Gastroesophageal sphincter (tissue), 3 donors: ENCODE measurements at regions not wholly inside any gene's neighbourhood (a gene's known extent, or its start where the extent isn't known, plus 50 kb on each side); places are given as distances from the start of the nearest gene placed in this dataset.

Experiments
- POLR2A ChIP-seq, 2 donors: fragments of 450-650 bp; IDR thresholded peaks; one replicate each; pipeline ENCODE4 v1.6.1; 2017; ENCODE audit warnings: antibody characterized with exemption in 2 of 2, mild to moderate bottlenecking in 2 of 2, moderate library complexity in 1 of 2
- TF ChIP-seq, protein P1 (sequence below), 4 experiments: fragments of 200-600 bp in 2 of 4; fragments of 450-650 bp in 2 of 4; sonication (generic) in 1 of 4; IDR thresholded peaks; one replicate each; pipeline ENCODE4 v1.5.1; 2017 to 2019; ENCODE audit warnings: antibody characterized with exemption in 4 of 4, mild to moderate bottlenecking in 2 of 4, moderate library complexity in 2 of 4

DNA sequence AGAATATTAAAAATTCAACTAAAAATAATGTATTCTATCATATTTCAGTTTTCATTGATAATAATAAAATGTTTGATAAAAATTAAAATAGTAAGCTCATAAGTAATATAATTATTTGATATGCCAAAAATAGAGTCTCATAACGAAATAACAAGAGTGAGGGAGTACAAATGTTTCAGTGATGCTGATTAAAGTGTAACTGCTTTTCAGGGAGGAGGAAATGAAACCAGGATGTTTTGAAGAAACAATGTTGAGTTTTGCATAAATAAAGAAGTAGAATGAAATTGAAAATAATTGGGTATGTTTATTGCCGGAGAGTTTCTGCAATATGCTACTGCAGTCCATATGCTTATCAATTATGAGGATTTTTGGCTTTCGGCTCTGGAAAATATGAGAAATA, 1159.8 kb upstream of the ADGRL2 start:
- TF ChIP-seq, protein P1, sequence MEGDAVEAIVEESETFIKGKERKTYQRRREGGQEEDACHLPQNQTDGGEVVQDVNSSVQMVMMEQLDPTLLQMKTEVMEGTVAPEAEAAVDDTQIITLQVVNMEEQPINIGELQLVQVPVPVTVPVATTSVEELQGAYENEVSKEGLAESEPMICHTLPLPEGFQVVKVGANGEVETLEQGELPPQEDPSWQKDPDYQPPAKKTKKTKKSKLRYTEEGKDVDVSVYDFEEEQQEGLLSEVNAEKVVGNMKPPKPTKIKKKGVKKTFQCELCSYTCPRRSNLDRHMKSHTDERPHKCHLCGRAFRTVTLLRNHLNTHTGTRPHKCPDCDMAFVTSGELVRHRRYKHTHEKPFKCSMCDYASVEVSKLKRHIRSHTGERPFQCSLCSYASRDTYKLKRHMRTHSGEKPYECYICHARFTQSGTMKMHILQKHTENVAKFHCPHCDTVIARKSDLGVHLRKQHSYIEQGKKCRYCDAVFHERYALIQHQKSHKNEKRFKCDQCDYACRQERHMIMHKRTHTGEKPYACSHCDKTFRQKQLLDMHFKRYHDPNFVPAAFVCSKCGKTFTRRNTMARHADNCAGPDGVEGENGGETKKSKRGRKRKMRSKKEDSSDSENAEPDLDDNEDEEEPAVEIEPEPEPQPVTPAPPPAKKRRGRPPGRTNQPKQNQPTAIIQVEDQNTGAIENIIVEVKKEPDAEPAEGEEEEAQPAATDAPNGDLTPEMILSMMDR (IDR thresholded peaks at IDR 0.05), result no peak
- TF ChIP-seq POLR2A (IDR thresholded peaks at IDR 0.05), result no peak
